Naive thymus-derived CD4-positive, alpha-beta T cell (primary cell): ENCODE measurements at regions not wholly inside any gene's neighbourhood (a gene's known extent, or its start where the extent isn't known, plus 50 kb on each side); places are given as distances from the start of the nearest gene placed in this dataset.

Source experiments
- ATAC-seq: fragments of 150-1000 bp; cut with Tn5 transposase; 2 replicates; pipeline ENCODE4 v1.10.0; 2021; ENCODE audit warnings: mild to moderate bottlenecking, moderate library complexity
- CTCF ChIA-PET: fragments of 350-600 bp; sonication (Branson Sonifier 250); formaldehyde crosslinking; loops from one replicate; lab custom pipeline; 2021; ENCODE audit warnings: antibody characterized with exemption; lab: Charles Lee
- POLR2A ChIA-PET: fragments of 350-600 bp; sonication (Branson Sonifier 250); formaldehyde crosslinking; loops from one replicate; lab custom pipeline; 2021; ENCODE audit warnings: antibody characterized with exemption, inconsistent platforms; lab: Charles Lee
- DNase-seq, 9 donors: peaks; one replicate each; pipeline versions ENCODE4 v3.0.0 to v3.0.0-alpha.2; 2020 to 2022; ENCODE audit warnings: mixed read lengths in 1 of 9
- H3K27ac ChIP-seq: one replicate; pipeline ENCODE4 v1.7.0; 2013; ENCODE audit warnings: mild to moderate bottlenecking, low read depth, low read length, moderate library complexity
- H3K27me3 ChIP-seq, 2 donors: one replicate each; pipeline ENCODE4 v1.7.0; 2013; ENCODE audit warnings: low read length in 2 of 2, mild to moderate bottlenecking in 2 of 2, moderate library complexity in 2 of 2; ENCODE audit not compliant: control insufficient read depth in 2 of 2, insufficient read depth in 2 of 2
- H3K36me3 ChIP-seq, 3 experiments: 1 replicate in 2 of 3; 2 replicates in 1 of 3; pipeline ENCODE4 v1.7.0; 2013; ENCODE audit warnings: low read length in 3 of 3, mild to moderate bottlenecking in 3 of 3, moderate library complexity in 1 of 3; ENCODE audit not compliant: insufficient read depth in 3 of 3, control insufficient read depth in 2 of 3
- H3K4me1 ChIP-seq, 2 donors: one replicate each; pipeline ENCODE4 v1.7.0; 2013; ENCODE audit warnings: low read length in 2 of 2, mild to moderate bottlenecking in 2 of 2, moderate library complexity in 1 of 2; ENCODE audit not compliant: control insufficient read depth in 2 of 2, insufficient read depth in 2 of 2
- H3K4me3 ChIP-seq: 2 replicates; pipeline ENCODE4 v1.7.0; 2013; ENCODE audit warnings: mild to moderate bottlenecking, low read length
- H3K9me3 ChIP-seq, 3 experiments: 1 replicate in 2 of 3; 2 replicates in 1 of 3; pipeline ENCODE4 v1.7.0; 2013; ENCODE audit warnings: low read length in 3 of 3; ENCODE audit not compliant: control insufficient read depth in 2 of 3
- H3K27ac Mint-ChIP-seq, 9 donors: one replicate each; pipeline ENCODE4 v1.8.0; 2020 to 2022; ENCODE audit warnings: mixed read lengths in 9 of 9, mild to moderate bottlenecking in 8 of 9, moderate library complexity in 5 of 9, inconsistent platforms in 2 of 9
- H3K27me3 Mint-ChIP-seq, 5 donors: one replicate each; pipeline ENCODE4 v1.8.0; 2021 to 2022; ENCODE audit warnings: mixed read lengths in 5 of 5, mild to moderate bottlenecking in 1 of 5
- H3K36me3 Mint-ChIP-seq, 5 donors: one replicate each; pipeline ENCODE4 v1.8.0; 2020 to 2022; ENCODE audit warnings: mixed read lengths in 5 of 5, mild to moderate bottlenecking in 3 of 5, inconsistent platforms in 1 of 5
- H3K4me1 Mint-ChIP-seq, 7 donors: one replicate each; pipeline ENCODE4 v1.8.0; 2020 to 2022; ENCODE audit warnings: mixed read lengths in 7 of 7, mild to moderate bottlenecking in 3 of 7, inconsistent platforms in 1 of 7
- H3K4me3 Mint-ChIP-seq, 10 donors: one replicate each; pipeline ENCODE4 v1.8.0; 2020 to 2022; ENCODE audit warnings: mild to moderate bottlenecking in 10 of 10, mixed read lengths in 10 of 10, moderate library complexity in 6 of 10, inconsistent platforms in 2 of 10
- H3K9me3 Mint-ChIP-seq, 11 donors: one replicate each; pipeline ENCODE4 v1.8.0; 2020 to 2022; ENCODE audit warnings: mixed read lengths in 11 of 11, mild to moderate bottlenecking in 4 of 11, inconsistent platforms in 1 of 11, moderate library complexity in 1 of 11
- intact Hi-C, 2 donors: fragments of 100-400 bp; cut with micrococcal nuclease; formaldehyde crosslinking; loops; one replicate each; pipeline ENCODE4 v1.15.1; 2023

GRCh38 chr4:121277194-121278105 lies 103.4 kb downstream of the QRFPR start:
- CTCF ChIA-PET, result no interaction called here
- H3K4me1 Mint-ChIP-seq, result peaks cover 0 to 8% (median 0%) of the 10 kb centered on the region in 7 donors
- POLR2A ChIA-PET, result no interaction called here
- no peaks in the 10 kb centered on the region for H3K36me3 ChIP-seq
- H3K9me3 ChIP-seq, result no peaks in the 10 kb centered on the region
- no peaks in the 10 kb centered on the region for H3K27me3 ChIP-seq
- no peak overlapping the region for H3K4me3 ChIP-seq
- no peak overlapping the region for H3K27ac ChIP-seq
- H3K36me3 Mint-ChIP-seq, result peaks cover 0 to 2% (median 0%) of the 10 kb centered on the region in 5 donors
- H3K27me3 Mint-ChIP-seq, result peaks cover 0 to 22% (median 5%) of the 10 kb centered on the region in 5 donors
- ATAC-seq (no peak), DNase-seq (no peak)
- peaks cover 0 to 2% (median 0%) of the 10 kb centered on the region in 11 donors for H3K9me3 Mint-ChIP-seq
- H3K4me3 Mint-ChIP-seq, result no peak overlapping the region
- no peaks in the 10 kb centered on the region for H3K4me1 ChIP-seq
- no peak overlapping the region for H3K27ac Mint-ChIP-seq
- intact Hi-C loops, result no loop called here

GRCh38 chr4:121273191-121273590 lies 107.6 kb downstream of the QRFPR start:
- peaks cover 0 to 8% (median 0%) of the 10 kb centered on the region in 7 donors for H3K4me1 Mint-ChIP-seq
- Histone ChIP-seq H3K4me3 (no peak overlapping the region), H3K27me3 (no peaks in the 10 kb centered on the region), H3K27ac (no peak overlapping the region), H3K36me3 (no peaks in the 10 kb centered on the region), H3K9me3 (no peaks in the 10 kb centered on the region), H3K4me1 (no peaks in the 10 kb centered on the region)
- peaks cover 0 to 4% (median 0%) of the 10 kb centered on the region in 11 donors for H3K9me3 Mint-ChIP-seq
- peaks cover 0 to 2% (median 0%) of the 10 kb centered on the region in 5 donors for H3K36me3 Mint-ChIP-seq
- DNase-seq (no peak), ATAC-seq (no peak)
- no peak overlapping the region for H3K27ac Mint-ChIP-seq
- H3K27me3 Mint-ChIP-seq, result peaks cover 0 to 10% (median 0%) of the 10 kb centered on the region in 5 donors
- H3K4me3 Mint-ChIP-seq, result no peak overlapping the region
- intact Hi-C loops, result no loop called here
- POLR2A ChIA-PET, result no interaction called here
- CTCF ChIA-PET, result interaction anchor here (0.9 to 1.3 kb wide), 3 partner anchors 9 to 81 kb away, joined by 3 to 4 read pairs (median 3); no protein-coding TSS in a partner anchor

- DNase-seq, result no peak
- peaks cover 0 to 4% (median 0%) of the 10 kb centered on the region in 11 donors for H3K9me3 Mint-ChIP-seq
Observed at GRCh38 chr4:121272526-121272925, 108.3 kb downstream of the QRFPR start.

GRCh38 chr4:121270389-121270788 lies 106.3 kb upstream of the TNIP3 start:
- no peaks in the 10 kb centered on the region for H3K36me3 ChIP-seq
- Mint-ChIP-seq H3K36me3 (peaks cover 0 to 2% (median 0%) of the 10 kb centered on the region in 5 donors), H3K4me1 (peaks cover 3 to 21% (median 10%) of the 10 kb centered on the region in 7 donors), H3K27me3 (peaks cover 0 to 2% (median 0%) of the 10 kb centered on the region in 5 donors), H3K27ac (no peak overlapping the region), H3K4me3 (no peak overlapping the region), H3K9me3 (peaks cover 0 to 4% (median 0%) of the 10 kb centered on the region in 11 donors)
- no peak for ATAC-seq
- no peak overlapping the region for H3K27ac ChIP-seq
- H3K27me3 ChIP-seq, result no peaks in the 10 kb centered on the region
- intact Hi-C loops, result no loop called here
- CTCF ChIA-PET, result no interaction called here
- H3K4me1 ChIP-seq, result no peaks in the 10 kb centered on the region
- no peak for DNase-seq
- H3K9me3 ChIP-seq, result no peaks in the 10 kb centered on the region
- POLR2A ChIA-PET, result no interaction called here
- H3K4me3 ChIP-seq, result no peak overlapping the region

More at GRCh38 chr4:121272526-121272925, 108.3 kb downstream of the QRFPR start:
- H3K36me3 ChIP-seq, result no peaks in the 10 kb centered on the region
- Mint-ChIP-seq H3K36me3 (peaks cover 0 to 2% (median 0%) of the 10 kb centered on the region in 5 donors), H3K27me3 (peaks cover 0 to 7% (median 0%) of the 10 kb centered on the region in 5 donors), H3K27ac (no peak overlapping the region), H3K4me3 (no peak overlapping the region), H3K4me1 (peaks cover 0 to 8% (median 1%) of the 10 kb centered on the region in 7 donors)
- no peak overlapping the region for H3K4me3 ChIP-seq
- no peaks in the 10 kb centered on the region for H3K9me3 ChIP-seq
- ChIA-PET POLR2A (no interaction called here), CTCF (interaction anchor here (0.9 to 1.3 kb wide), 2 partner anchors 22 to 80 kb away, joined by 3 to 4 read pairs; no protein-coding TSS in a partner anchor)
- no peaks in the 10 kb centered on the region for H3K4me1 ChIP-seq
- no peaks in the 10 kb centered on the region for H3K27me3 ChIP-seq
- intact Hi-C loops, result no loop called here
- ATAC-seq, result no peak
- no peak overlapping the region for H3K27ac ChIP-seq

- Histone ChIP-seq H3K27me3 (no peaks in the 10 kb centered on the region), H3K9me3 (no peaks in the 10 kb centered on the region), H3K4me1 (no peaks in the 10 kb centered on the region), H3K36me3 (no peaks in the 10 kb centered on the region), H3K27ac (no peak overlapping the region), H3K4me3 (no peak overlapping the region)
- CTCF ChIA-PET, result no interaction called here
- intact Hi-C loops, result no loop called here
- H3K27ac Mint-ChIP-seq, result no peak overlapping the region
- POLR2A ChIA-PET, result interaction anchor here (1.1 kb wide), 1 partner anchor 78 kb away, joined by 4 read pairs; no protein-coding TSS in a partner anchor
- H3K9me3 Mint-ChIP-seq, result peaks cover 0 to 6% (median 0%) of the 10 kb centered on the region in 11 donors
- H3K4me1 Mint-ChIP-seq, result peaks cover 3 to 21% (median 10%) of the 10 kb centered on the region in 7 donors
- ATAC-seq, result no peak
- no peak overlapping the region for H3K4me3 Mint-ChIP-seq
- no peak for DNase-seq
- no peaks in the 10 kb centered on the region for H3K27me3 Mint-ChIP-seq
- H3K36me3 Mint-ChIP-seq, result no peaks in the 10 kb centered on the region
Observed at GRCh38 chr4:121269001-121269400, 104.9 kb upstream of the TNIP3 start.

- intact Hi-C loops, result no loop called here
- no peak for DNase-seq
- no peaks in the 10 kb centered on the region for H3K4me1 ChIP-seq
- no peak for ATAC-seq
- H3K4me1 Mint-ChIP-seq, result peaks cover 0 to 21% (median 8%) of the 10 kb centered on the region in 7 donors
- no peaks in the 10 kb centered on the region for H3K27me3 Mint-ChIP-seq
- CTCF ChIA-PET, result no interaction called here
- no peaks in the 10 kb centered on the region for H3K9me3 ChIP-seq
- no peaks in the 10 kb centered on the region for H3K36me3 Mint-ChIP-seq
- H3K27ac Mint-ChIP-seq, result peak overlapping the region in 4 of 9 donors; percentile 13 to 52 (median 32)
- no peak overlapping the region for H3K27ac ChIP-seq
- H3K36me3 ChIP-seq, result no peaks in the 10 kb centered on the region
- no peak overlapping the region for H3K4me3 ChIP-seq
- peaks cover 0 to 6% (median 0%) of the 10 kb centered on the region in 11 donors for H3K9me3 Mint-ChIP-seq
- POLR2A ChIA-PET, result no interaction called here
- no peaks in the 10 kb centered on the region for H3K27me3 ChIP-seq
- peak overlapping the region in 1 of 10 donors; percentile 6 for H3K4me3 Mint-ChIP-seq
Observed at GRCh38 chr4:121266982-121267381, 102.9 kb upstream of the TNIP3 start.
